ENCODE measurements at regions not wholly inside any gene's neighbourhood (a gene's known extent, or its start where the extent isn't known, plus 50 kb on each side); places are given as distances from the start of the nearest gene placed in this dataset.

- TF ChIP-seq CTCF (IDR thresholded peaks at IDR 0.05) (no peak), EZH2 (IDR thresholded peaks at IDR 0.05; ENCODE audit: borderline replicate concordance, insufficient read depth, low read depth, low read length, poor library complexity, severe bottlenecking) (no peak)
Measured at GRCh38 chr18:54769526-54770464, 58.5 kb upstream of the RAB27B start.
